ENCODE measurements at regions not wholly inside any gene's neighbourhood (a gene's known extent, or its start where the extent isn't known, plus 50 kb on each side); places are given as distances from the start of the nearest gene placed in this dataset.

- DNase-seq (ENCODE audit: low spot score in 2 of 2) = no peak
- Histone ChIP-seq H3K36me3 (no peaks in the 10 kb centered on the region), H3K4me1 (no peaks in the 10 kb centered on the region), H3K27me3 (no peaks in the 10 kb centered on the region), H3K9me3 (no peaks in the 10 kb centered on the region), H3K4me3 (no peak overlapping the region), H3K27ac (no peak overlapping the region)
- no peak for TF ChIP-seq POLR2A (IDR thresholded peaks at IDR 0.05)
- no peak for TF ChIP-seq EP300 (IDR thresholded peaks at IDR 0.05)
- WGBS, 2 donors = 74 to 81% methylated on average over 4 of the region's 4 CpGs
Measured at GRCh38 chr4:13833171-13833804, 205.8 kb upstream of the BOD1L1 start.

DNA sequence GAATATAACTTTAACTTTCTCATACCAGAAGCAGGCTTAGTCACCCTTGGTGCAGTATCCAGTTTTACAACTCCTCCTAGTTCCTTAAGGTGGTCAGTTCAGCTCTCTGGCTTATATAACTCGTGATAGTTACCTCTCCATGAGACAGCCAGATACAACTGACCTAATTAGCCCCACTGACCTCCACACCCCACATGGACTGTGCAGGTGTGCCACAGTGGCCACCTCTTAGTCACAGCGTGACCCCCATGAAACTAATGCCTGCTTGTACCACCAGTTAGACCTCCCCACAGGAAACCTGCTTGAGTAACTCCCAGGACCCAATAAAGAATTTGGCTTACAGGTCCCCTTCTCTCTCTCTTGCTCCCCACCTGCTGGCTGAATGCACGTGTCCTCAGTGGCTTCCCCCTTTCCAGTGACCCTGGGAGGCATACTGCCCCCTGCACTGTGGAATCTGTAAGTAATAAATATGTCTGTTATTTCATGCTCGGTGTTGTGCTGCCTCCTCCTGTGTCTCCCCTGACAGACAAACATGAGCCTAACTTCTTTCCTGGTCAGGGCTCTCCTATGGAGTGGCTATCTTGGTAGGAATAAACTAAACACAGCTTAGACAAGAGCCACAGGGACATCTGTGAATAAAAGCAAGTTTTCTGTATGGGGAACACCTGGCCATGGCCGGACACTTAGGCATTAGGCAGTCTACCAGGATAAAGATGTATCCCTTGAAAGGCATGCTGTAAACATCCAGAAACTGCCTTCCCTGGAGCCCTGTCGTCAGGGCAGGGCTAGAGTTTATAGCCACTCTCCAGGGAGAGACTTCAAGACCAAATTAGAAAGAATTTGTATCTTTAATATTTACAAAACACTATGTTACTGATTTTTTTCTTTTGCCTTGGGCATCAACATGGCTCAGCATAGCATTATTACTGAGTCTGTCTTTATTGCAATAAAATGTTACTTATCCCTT is 209.7 kb upstream of the BOD1L1 start:
- WGBS, 2 donors = 32 to 45% methylated on average over 6 of the region's 6 CpGs
- TF ChIP-seq CTCF (IDR thresholded peaks at IDR 0.05) = no peak
- TF ChIP-seq POLR2A (IDR thresholded peaks at IDR 0.05) = no peak
- no peak for TF ChIP-seq EP300 (IDR thresholded peaks at IDR 0.05)

GRCh38 chr4:13840502-13841190 is 213.1 kb upstream of the BOD1L1 start:
- TF ChIP-seq POLR2A (IDR thresholded peaks at IDR 0.05) (no peak), EP300 (IDR thresholded peaks at IDR 0.05) (no peak), CTCF (IDR thresholded peaks at IDR 0.05) (no peak)
- Histone ChIP-seq H3K36me3 (no peaks in the 10 kb centered on the region), H3K4me1 (no peaks in the 10 kb centered on the region), H3K9me3 (no peaks in the 10 kb centered on the region), H3K4me3 (no peak overlapping the region), H3K27ac (no peak overlapping the region), H3K27me3 (no peaks in the 10 kb centered on the region)
- no peak for DNase-seq (ENCODE audit: low spot score in 2 of 2)
- 55 to 58% methylated on average over 12 of the region's 12 CpGs for WGBS, 2 donors

More for the DNA sequence above, 209.7 kb upstream of the BOD1L1 start:
- H3K4me3 ChIP-seq = no peak overlapping the region
- no peaks in the 10 kb centered on the region for H3K27me3 ChIP-seq
- no peak for DNase-seq (ENCODE audit: low spot score in 2 of 2)
- no peak overlapping the region for H3K27ac ChIP-seq
- H3K4me1 ChIP-seq = no peaks in the 10 kb centered on the region
- no peaks in the 10 kb centered on the region for H3K36me3 ChIP-seq
- H3K9me3 ChIP-seq = no peaks in the 10 kb centered on the region

DNA sequence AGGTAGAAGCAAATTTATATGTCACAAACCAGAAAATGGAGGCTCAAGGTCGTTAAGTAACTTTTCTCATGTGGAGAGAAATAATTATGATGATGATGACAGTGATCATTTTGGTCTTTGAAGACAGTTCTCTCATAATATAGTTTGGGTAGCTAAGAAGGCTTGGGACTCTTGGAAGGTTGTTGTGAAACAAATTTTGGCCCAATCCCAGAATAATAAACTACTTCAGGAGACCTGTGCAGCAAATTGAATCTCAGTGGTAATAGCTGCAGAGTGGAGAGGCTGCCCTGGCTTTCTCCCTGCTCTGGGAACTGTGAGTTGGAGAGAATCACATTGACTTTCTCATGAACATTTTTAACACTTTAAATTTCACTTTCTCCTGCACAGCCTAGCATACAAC is 217.2 kb upstream of the BOD1L1 start:
- Histone ChIP-seq H3K9me3 (peaks cover 0 to 3% (median 0%) of the 10 kb centered on the region in 4 donors), H3K27ac (no peak overlapping the region), H3K4me3 (no peak overlapping the region), H3K27me3 (no peaks in the 10 kb centered on the region), H3K36me3 (no peaks in the 10 kb centered on the region), H3K4me1 (no peaks in the 10 kb centered on the region)
- TF ChIP-seq EP300 (IDR thresholded peaks at IDR 0.05) (no peak), POLR2A (IDR thresholded peaks at IDR 0.05) (no peak)
- WGBS, 2 donors = 38 to 76% methylated on average over 1 of the region's 1 CpG
- no peak for DNase-seq (ENCODE audit: low spot score in 2 of 2)

GRCh38 chr4:13849778-13850177 is 222.3 kb upstream of the BOD1L1 start:
- no peak for DNase-seq (ENCODE audit: low spot score in 2 of 2)
- H3K4me1 ChIP-seq = no peaks in the 10 kb centered on the region
- TF ChIP-seq POLR2A (IDR thresholded peaks at IDR 0.05) (no peak), EP300 (IDR thresholded peaks at IDR 0.05) (no peak)
- no peak overlapping the region for H3K27ac ChIP-seq
- H3K9me3 ChIP-seq = peaks cover 0 to 3% (median 0%) of the 10 kb centered on the region in 4 donors
- H3K36me3 ChIP-seq = no peaks in the 10 kb centered on the region
- WGBS, 2 donors = 51 to 77% methylated on average over 2 of the region's 2 CpGs
- H3K4me3 ChIP-seq = no peak overlapping the region
- H3K27me3 ChIP-seq = no peaks in the 10 kb centered on the region

DNA sequence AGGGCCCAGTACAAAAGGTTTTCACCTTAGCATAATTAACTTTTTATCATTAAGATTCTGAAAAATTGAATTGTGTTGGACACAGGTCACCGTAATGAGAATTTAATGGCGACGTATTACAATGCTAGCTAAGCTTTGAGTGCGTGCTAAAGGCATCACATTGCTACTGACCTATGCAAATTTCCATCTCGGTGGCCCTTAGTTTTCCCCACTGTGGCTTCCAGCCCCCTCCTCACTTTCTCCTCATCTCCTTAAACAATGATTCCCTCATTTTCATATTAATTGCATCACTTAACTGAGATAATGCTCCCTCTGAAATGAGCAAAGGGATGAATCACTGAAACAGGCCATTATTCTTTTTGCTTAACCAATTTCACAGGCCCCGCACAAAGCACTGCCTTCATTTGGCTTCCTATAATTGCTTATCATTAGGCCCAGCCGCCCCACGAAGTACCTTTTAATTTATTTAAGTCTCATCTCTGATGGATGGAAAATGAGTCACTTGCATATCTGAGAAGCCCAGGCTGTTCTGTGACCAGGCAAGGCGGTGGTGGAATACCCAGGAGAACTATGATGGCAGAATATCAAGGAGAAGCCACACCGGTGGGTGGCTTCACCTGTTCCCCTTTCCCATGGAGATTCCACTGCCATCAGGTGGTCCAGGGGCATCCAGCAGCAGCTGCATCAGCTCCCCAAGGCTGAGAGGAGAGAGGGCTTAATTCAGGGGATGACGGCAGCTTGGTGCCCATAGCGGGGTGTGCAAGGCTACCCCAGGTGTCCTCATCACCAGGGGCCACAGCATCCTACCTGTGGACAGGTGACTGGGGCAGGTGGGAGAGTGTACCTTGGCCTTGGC is 223.8 kb upstream of the BOD1L1 start:
- Histone ChIP-seq H3K27ac (no peak overlapping the region), H3K9me3 (peaks cover 0 to 13% (median 0%) of the 10 kb centered on the region in 4 donors), H3K27me3 (no peaks in the 10 kb centered on the region), H3K4me3 (no peak overlapping the region), H3K36me3 (no peaks in the 10 kb centered on the region), H3K4me1 (no peaks in the 10 kb centered on the region)
- TF ChIP-seq POLR2A (IDR thresholded peaks at IDR 0.05) (no peak), CTCF (IDR thresholded peaks at IDR 0.05) (no peak), EP300 (IDR thresholded peaks at IDR 0.05) (no peak)
- WGBS, 2 donors = 75 to 84% methylated on average over 12 of the region's 12 CpGs
- no peak for DNase-seq (ENCODE audit: low spot score in 2 of 2)

Measured in tibial nerve (tissue), 4 donors.